Hindlimb muscle (tissue), 1 donor: ENCODE measurements at regions not wholly inside any gene's neighbourhood (a gene's known extent, or its start where the extent isn't known, plus 50 kb on each side); places are given as distances from the start of the nearest gene placed in this dataset.
"Not testable (repeated sequence)": the region's sequence is repeated elsewhere in the genome, so short reads cannot be mapped to it uniquely, and the experiment has no call there.

ENCODE experiments used
- DNase-seq: peaks from one replicate; pipeline ENCODE4 v3.0.0-alpha.2; 2013

- DNase-seq, result no peak
Measured at GRCh38 chr7:80346704-80347103, 165.2 kb downstream of the GNAT3 start.

DNA sequence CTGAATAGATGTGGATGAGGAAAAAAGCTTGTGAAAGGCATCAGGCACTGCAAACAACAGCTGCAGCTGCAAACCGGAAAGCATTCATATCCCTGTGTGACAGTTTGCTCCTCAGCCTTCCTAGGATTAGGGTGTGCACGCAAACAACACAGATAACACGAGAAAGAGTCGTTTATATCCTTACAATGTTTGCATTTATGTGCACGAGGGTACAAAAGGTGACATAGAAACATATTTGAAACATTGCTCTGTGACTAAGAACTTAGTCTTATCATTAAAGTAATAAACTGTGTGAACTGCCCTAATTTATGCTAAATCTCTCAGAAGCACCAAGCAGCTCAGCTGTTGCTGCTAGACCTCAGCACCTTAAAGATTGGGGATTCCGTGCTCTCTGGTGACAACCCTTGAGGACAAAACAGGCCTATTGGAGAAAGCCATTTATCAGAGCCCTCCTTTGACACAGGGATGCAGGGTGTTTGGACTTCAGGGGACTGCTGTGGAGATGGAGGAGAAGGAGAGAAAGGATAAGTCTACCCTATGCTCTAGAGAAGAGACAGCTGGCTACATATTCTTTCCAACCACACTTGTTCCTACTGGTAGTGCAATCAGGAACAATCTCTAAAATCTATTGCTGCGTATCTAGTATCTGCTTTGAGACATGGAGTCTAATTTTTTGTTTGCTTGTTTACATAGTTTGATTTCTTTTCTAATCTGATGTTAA, 176.2 kb downstream of the GNAT3 start:
- no peak for DNase-seq

- DNase-seq, result peak; percentile 64
Measured at GRCh38 chr7:80334908-80335307, 177.0 kb downstream of the GNAT3 start.

DNA sequence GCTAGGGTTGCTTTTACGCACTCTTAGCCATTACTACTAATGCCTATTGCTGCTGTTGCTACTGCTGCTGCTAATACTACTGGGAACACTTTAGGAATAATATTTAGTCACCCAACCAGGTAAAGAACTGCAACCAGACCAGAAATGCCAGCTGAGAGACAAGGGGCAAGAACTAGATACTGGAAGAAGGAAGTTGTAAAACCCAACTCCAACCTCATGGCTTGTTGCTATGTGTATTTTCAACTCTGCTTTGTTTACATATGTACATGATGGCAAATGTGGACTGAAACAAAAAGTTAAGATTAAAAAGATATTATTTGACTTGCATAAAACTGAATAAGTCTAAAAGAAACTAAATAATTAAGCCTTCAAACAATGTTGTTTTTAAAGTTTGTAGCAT, 177.7 kb downstream of the GNAT3 start:
- no peak for DNase-seq

- DNase-seq, result no peak
Measured at GRCh38 chr7:80333040-80333439, 178.8 kb downstream of the GNAT3 start.

- no peak for DNase-seq
Measured at GRCh38 chr7:80330434-80330833, 181.4 kb downstream of the GNAT3 start.

GRCh38 chr7:80324032-80324431, 187.8 kb downstream of the GNAT3 start:
- no peak for DNase-seq

GRCh38 chr7:80319461-80319860, 184.8 kb downstream of the GNAI1 start:
- DNase-seq, result no peak

- DNase-seq, result no peak
Measured at GRCh38 chr7:80318081-80318480, 183.4 kb downstream of the GNAI1 start.

- no peak for DNase-seq
Measured at GRCh38 chr7:80316811-80317210, 182.2 kb downstream of the GNAI1 start.

DNA sequence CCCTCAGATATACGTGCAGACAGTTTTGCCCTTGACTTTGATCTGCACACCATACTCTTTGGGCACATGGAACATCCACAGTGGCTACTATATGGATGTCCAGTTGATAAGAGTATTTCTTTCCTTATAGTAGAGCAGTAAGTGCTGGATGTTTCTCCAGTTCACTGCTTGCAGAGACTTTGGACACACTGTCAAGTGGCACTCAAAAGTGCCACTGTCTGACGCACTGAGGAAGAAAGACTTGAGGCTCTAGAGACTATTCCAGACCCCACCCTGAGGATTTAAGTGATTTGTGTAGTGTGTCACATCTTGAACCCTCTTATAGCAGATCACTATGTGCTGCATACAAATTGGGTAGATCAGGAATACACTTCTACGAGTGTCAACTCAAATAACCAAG, 179.1 kb downstream of the GNAI1 start:
- DNase-seq, result no peak

DNA sequence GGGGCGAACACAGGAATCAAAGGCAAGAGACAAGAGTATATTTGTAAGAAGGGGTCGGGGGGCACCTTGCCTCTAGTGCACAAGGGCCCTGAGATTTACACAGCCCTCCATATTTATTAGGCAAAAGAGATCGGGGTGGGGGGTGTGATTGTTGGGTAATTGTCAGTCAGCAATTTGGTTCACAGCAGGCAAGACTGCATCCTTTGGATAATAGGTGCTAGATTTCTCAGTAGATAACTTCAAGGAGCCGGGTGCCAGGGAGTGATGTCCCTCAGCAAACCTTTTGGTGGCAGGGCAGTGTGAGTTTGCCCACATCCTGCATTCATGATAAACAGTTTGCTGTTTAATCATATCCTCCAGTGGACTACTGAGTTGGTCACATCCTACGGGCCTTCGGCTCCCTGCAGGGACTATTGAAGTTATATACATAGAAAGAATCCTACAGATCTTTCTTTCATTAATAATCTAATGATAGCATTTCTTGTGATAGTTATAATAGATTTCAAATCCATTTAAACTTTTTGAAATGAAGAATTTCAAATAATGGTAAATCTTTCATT, 178.5 kb downstream of the GNAI1 start:
- no peak for DNase-seq

DNA sequence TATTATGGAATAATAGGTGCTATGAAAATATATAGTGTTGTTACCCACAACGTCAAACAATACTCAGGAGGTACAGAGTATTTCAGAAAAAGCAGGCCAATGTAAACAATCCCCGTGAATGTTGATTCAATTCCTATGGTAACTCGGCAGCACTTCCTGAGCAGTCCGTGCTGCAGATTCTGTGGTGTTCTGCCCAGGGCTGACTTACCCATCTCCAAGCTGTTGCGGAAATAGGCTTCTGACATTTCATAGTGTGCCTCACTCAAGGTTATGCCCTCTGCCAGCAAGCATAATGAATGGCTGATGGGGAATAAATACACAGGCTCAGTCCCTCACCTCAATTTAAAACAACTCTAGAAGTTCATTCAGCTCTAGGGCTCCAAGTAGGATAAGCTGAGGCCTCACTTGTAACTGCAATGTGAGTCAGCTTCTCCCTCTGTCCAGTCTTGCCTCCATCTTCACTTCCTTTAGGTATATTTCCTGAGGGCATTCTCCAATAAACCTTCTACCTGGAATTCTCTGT, 177.6 kb downstream of the GNAI1 start:
- DNase-seq, result peak; percentile 59

- DNase-seq, result no peak
Measured at GRCh38 chr7:80311313-80311712, 176.7 kb downstream of the GNAI1 start.

- no peak for DNase-seq
Measured at GRCh38 chr7:80309971-80310549, 175.4 kb downstream of the GNAI1 start.

DNA sequence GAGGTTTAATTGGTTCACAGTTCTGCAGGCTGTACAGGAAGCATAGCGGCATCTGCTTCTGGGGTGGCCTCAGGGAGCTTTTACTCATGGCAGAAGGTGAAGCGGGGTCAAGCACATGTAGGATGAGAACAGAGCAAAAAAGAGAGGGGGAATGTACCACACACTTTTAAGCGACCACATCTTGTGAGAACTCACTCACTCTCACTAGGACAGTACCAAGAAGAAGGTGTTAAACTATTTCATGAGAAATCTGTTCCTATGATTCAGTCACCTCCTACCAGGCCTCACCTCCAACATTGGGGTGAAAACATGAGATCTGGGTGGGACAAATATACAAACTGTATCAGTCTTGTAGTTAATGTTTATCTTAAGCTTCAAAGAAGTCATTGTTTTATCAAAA, 174.7 kb downstream of the GNAI1 start:
- DNase-seq, result no peak

GRCh38 chr7:80307227-80307856, 172.7 kb downstream of the GNAI1 start:
- peak; percentile 69 for DNase-seq

- DNase-seq, result no peak
Measured at GRCh38 chr7:80303315-80303714, 168.7 kb downstream of the GNAI1 start.

GRCh38 chr7:80302636-80303035, 168.0 kb downstream of the GNAI1 start:
- no peak for DNase-seq

GRCh38 chr7:80302078-80302477, 167.4 kb downstream of the GNAI1 start:
- DNase-seq, result no peak

- DNase-seq, result no peak
Measured at GRCh38 chr7:80298201-80298600, 163.6 kb downstream of the GNAI1 start.

- no peak for DNase-seq
Measured at GRCh38 chr7:80294346-80294745, 159.7 kb downstream of the GNAI1 start.

- not testable (repeated sequence) for DNase-seq
Measured at GRCh38 chr7:80292634-80293033, 158.0 kb downstream of the GNAI1 start.
